ENCODE measurements at regions not wholly inside any gene's neighbourhood (a gene's known extent, or its start where the extent isn't known, plus 50 kb on each side); places are given as distances from the start of the nearest gene placed in this dataset.
"Not testable (repeated sequence)": the region's sequence is repeated elsewhere in the genome, so short reads cannot be mapped to it uniquely, and the experiment has no call there.

GRCh38 chr12:116664085-116664484 is 73.8 kb downstream of the SPRING1 start:
- intact Hi-C loops (cut with DNase I) = loop anchor here in 1 of 4 donors (5.0 kb wide), 1 partner anchor 62 kb away; no protein-coding TSS in a partner anchor

GRCh38 chr12:116662612-116663144 is 75.2 kb downstream of the SPRING1 start:
- no peak for TF ChIP-seq POLR2A (IDR thresholded peaks at IDR 0.05)
- no peak for TF ChIP-seq EP300 (IDR thresholded peaks at IDR 0.05)
- Histone ChIP-seq H3K4me1 (ENCODE audit: insufficient read depth) (peaks cover 9% of the 10 kb centered on the region), H3K9me3 (no peaks in the 10 kb centered on the region), H3K4me3 (no peak overlapping the region), H3K36me3 (no peaks in the 10 kb centered on the region), H3K27ac (peak overlapping the region in 1 of 2 donors; percentile 59), H3K27me3 (no peaks in the 10 kb centered on the region)
- intact Hi-C loops (cut with DNase I) = loop anchor here in 1 of 4 donors (5.0 kb wide), 1 partner anchor 60 kb away; no protein-coding TSS in a partner anchor
- DNase-seq = peak; percentile 50 to 74 (median 68)
- WGBS, 3 donors = 11 to 28% (median 14%) methylated on average over 20 to 21 of the region's 21 CpGs

More at GRCh38 chr12:116664085-116664484, 73.8 kb downstream of the SPRING1 start:
- TF ChIP-seq EP300 (IDR thresholded peaks at IDR 0.05) (no peak), CTCF (IDR thresholded peaks at IDR 0.05) (no peak), POLR2A (IDR thresholded peaks at IDR 0.05) (no peak)
- H3K27me3 ChIP-seq = no peaks in the 10 kb centered on the region
- no peaks in the 10 kb centered on the region for H3K9me3 ChIP-seq
- peaks cover 5% of the 10 kb centered on the region for H3K4me1 ChIP-seq (ENCODE audit: insufficient read depth)
- H3K36me3 ChIP-seq = no peaks in the 10 kb centered on the region
- H3K27ac ChIP-seq = no peak overlapping the region
- no peak for DNase-seq
- 89 to 94% (median 89%) methylated on average over 4 of the region's 4 CpGs for WGBS, 3 donors
- H3K4me3 ChIP-seq = no peak overlapping the region

GRCh38 chr12:116661341-116661740 is 76.5 kb downstream of the SPRING1 start:
- no peak overlapping the region for H3K27ac ChIP-seq
- intact Hi-C loops (cut with DNase I) = loop anchor here in 1 of 4 donors (5.0 kb wide), 1 partner anchor 59 kb away; no protein-coding TSS in a partner anchor
- no peak for TF ChIP-seq POLR2A (IDR thresholded peaks at IDR 0.05)
- TF ChIP-seq EP300 (IDR thresholded peaks at IDR 0.05) = no peak
- no peak for TF ChIP-seq CTCF (IDR thresholded peaks at IDR 0.05)

GRCh38 chr12:116660740-116661139 is 77.1 kb downstream of the SPRING1 start:
- peak in 1 of 5 donors; percentile 21 for DNase-seq
- intact Hi-C loops (cut with DNase I) = loop anchor here in 1 of 4 donors (5.0 kb wide), 1 partner anchor 58 kb away; no protein-coding TSS in a partner anchor
- WGBS, 3 donors = 93 to 95% (median 94%) methylated on average over 33 to 34 of the region's 34 CpGs
- not testable (repeated sequence) for H3K27ac ChIP-seq; H3K4me3 ChIP-seq; H3K4me1 ChIP-seq (ENCODE audit: insufficient read depth); H3K27me3 ChIP-seq; H3K9me3 ChIP-seq; H3K36me3 ChIP-seq

More at GRCh38 chr12:116661341-116661740, 76.5 kb downstream of the SPRING1 start:
- DNase-seq = no peak
- no peak overlapping the region for H3K4me3 ChIP-seq
- no peaks in the 10 kb centered on the region for H3K9me3 ChIP-seq
- H3K4me1 ChIP-seq (ENCODE audit: insufficient read depth) = peaks cover 9% of the 10 kb centered on the region
- no peaks in the 10 kb centered on the region for H3K27me3 ChIP-seq
- no peaks in the 10 kb centered on the region for H3K36me3 ChIP-seq
- 96 to 97% (median 96%) methylated on average over 18 of the region's 18 CpGs for WGBS, 3 donors

GRCh38 chr12:116659771-116660481 is 77.9 kb downstream of the SPRING1 start:
- Histone ChIP-seq H3K27ac (no peak overlapping the region), H3K4me3 (no peak overlapping the region)
- 83 to 89% (median 89%) methylated on average over 13 of the region's 13 CpGs for WGBS, 3 donors

More at GRCh38 chr12:116659771-116660481, 77.9 kb downstream of the SPRING1 start:
- Histone ChIP-seq H3K4me1 (ENCODE audit: insufficient read depth) (peaks cover 9% of the 10 kb centered on the region), H3K27me3 (no peaks in the 10 kb centered on the region), H3K9me3 (no peaks in the 10 kb centered on the region), H3K36me3 (no peaks in the 10 kb centered on the region)
- no peak for TF ChIP-seq EP300 (IDR thresholded peaks at IDR 0.05)
- no peak for TF ChIP-seq POLR2A (IDR thresholded peaks at IDR 0.05)
- no peak for TF ChIP-seq CTCF (IDR thresholded peaks at IDR 0.05)
- peak in 1 of 5 donors; percentile 22 for DNase-seq
- intact Hi-C loops (cut with DNase I) = loop anchor here in 1 of 4 donors (5.0 kb wide), 1 partner anchor 58 kb away; no protein-coding TSS in a partner anchor

Data from ovary (tissue), 7 donors.